Loucy (cell line): ENCODE measurements at regions not wholly inside any gene's neighbourhood (a gene's known extent, or its start where the extent isn't known, plus 50 kb on each side); places are given as distances from the start of the nearest gene placed in this dataset.

ENCODE experiments used
- CTCF ChIP-seq: fragments of 200-600 bp; sonication (generic); conservative IDR thresholded peaks from 2 replicates; pipeline ENCODE4 v1.5.1; 2014; ENCODE audit warnings: mild to moderate bottlenecking, antibody characterized with exemption, low read length
- EZH2phosphoT487 ChIP-seq: fragments of 200-600 bp; IDR thresholded peaks from 2 replicates; pipeline ENCODE4 v1.6.1; 2018; ENCODE audit warnings: antibody characterized with exemption, mild to moderate bottlenecking, moderate library complexity, borderline replicate concordance

- TF ChIP-seq CTCF, result no peak
- TF ChIP-seq EZH2phosphoT487, result no peak
Measured at GRCh38 chr3:176942305-176942704, 255.0 kb downstream of the TBL1XR1 start.
